Coronary artery (tissue), 2 donors: ENCODE measurements at regions not wholly inside any gene's neighbourhood (a gene's known extent, or its start where the extent isn't known, plus 50 kb on each side); places are given as distances from the start of the nearest gene placed in this dataset.
"Not testable (repeated sequence)": the region's sequence is repeated elsewhere in the genome, so short reads cannot be mapped to it uniquely, and the experiment has no call there.

Experiments
- DNase-seq: peaks from one replicate; pipeline ENCODE4 v3.0.0-alpha.2; 2017; ENCODE audit warnings: low spot score
- H3K27ac ChIP-seq, 2 donors: fragments of 200-600 bp; sonication (generic); one replicate each; pipeline ENCODE4 v1.5.1; 2016 to 2019
- H3K4me3 ChIP-seq: fragments of 200-600 bp; sonication (generic); 2 replicates; pipeline ENCODE4 v1.5.1; 2016; ENCODE audit warnings: mild to moderate bottlenecking, moderate library complexity
- TF ChIP-seq, protein P1 (sequence below): fragments of 200-600 bp; sonication (generic); IDR thresholded peaks from one replicate; pipeline ENCODE4 v1.5.1; 2019; ENCODE audit warnings: antibody characterized with exemption

- H3K4me3 ChIP-seq, result no peak overlapping the region
- no peak overlapping the region for H3K27ac ChIP-seq
- TF ChIP-seq, protein P1, sequence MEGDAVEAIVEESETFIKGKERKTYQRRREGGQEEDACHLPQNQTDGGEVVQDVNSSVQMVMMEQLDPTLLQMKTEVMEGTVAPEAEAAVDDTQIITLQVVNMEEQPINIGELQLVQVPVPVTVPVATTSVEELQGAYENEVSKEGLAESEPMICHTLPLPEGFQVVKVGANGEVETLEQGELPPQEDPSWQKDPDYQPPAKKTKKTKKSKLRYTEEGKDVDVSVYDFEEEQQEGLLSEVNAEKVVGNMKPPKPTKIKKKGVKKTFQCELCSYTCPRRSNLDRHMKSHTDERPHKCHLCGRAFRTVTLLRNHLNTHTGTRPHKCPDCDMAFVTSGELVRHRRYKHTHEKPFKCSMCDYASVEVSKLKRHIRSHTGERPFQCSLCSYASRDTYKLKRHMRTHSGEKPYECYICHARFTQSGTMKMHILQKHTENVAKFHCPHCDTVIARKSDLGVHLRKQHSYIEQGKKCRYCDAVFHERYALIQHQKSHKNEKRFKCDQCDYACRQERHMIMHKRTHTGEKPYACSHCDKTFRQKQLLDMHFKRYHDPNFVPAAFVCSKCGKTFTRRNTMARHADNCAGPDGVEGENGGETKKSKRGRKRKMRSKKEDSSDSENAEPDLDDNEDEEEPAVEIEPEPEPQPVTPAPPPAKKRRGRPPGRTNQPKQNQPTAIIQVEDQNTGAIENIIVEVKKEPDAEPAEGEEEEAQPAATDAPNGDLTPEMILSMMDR, result no peak
- no peak for DNase-seq
Measured at GRCh38 chr6:114634016-114634415, 291.2 kb upstream of the HS3ST5 start.

DNA sequence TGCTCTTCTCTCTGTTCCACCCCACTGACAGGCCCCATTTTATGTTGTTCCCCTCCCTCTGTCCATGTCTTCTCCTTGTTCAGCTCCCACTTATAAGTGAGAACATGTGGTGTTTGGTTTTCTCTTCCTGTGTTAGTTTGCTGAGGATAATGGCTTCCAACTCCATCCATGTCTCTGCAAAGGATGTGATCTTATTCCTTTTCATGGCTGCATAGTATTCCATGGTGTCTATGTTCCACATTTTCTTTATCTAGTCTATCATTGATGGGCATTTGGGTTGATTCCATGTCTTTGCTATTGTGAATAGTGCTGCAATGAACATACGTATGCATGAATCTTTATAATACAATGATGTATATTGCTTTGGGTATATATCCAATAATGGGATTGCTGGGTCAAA lies 283.4 kb upstream of the HS3ST5 start:
- not testable (repeated sequence) for DNase-seq, H3K4me3 ChIP-seq, H3K27ac ChIP-seq

GRCh38 chr6:114619621-114620200 lies 276.9 kb upstream of the HS3ST5 start:
- Histone ChIP-seq H3K4me3 (no peak overlapping the region), H3K27ac (no peak overlapping the region)
- TF ChIP-seq, protein P1, result no peak
- DNase-seq, result no peak

DNA sequence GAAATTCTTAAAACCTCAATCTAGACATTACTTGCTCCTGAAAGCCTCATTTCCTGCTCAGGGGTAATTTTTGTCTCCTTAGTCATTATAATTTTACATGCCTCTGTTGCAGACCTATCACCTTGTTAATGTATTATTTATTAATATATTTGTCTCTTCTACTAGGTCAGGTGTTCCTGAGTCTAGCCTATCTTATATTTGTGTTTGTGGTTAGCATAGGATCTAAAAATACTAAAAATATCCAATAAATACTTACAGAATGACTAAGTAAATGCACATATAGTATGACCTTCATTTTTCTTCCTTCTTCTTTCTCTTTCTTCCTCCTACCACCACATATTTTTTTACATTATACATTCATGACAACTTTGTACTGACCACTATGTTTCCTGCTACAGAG lies 268.9 kb upstream of the HS3ST5 start:
- Histone ChIP-seq H3K27ac (no peak overlapping the region), H3K4me3 (no peak overlapping the region)
- TF ChIP-seq, protein P1, result no peak
- DNase-seq, result no peak

- no peak overlapping the region for H3K4me3 ChIP-seq
- no peak for DNase-seq
- TF ChIP-seq, protein P1, result no peak
- H3K27ac ChIP-seq, result no peak overlapping the region
Measured at GRCh38 chr6:114608091-114608490, 265.3 kb upstream of the HS3ST5 start.

- DNase-seq, result no peak
- no peak overlapping the region for H3K27ac ChIP-seq
- TF ChIP-seq, protein P1, result no peak
- H3K4me3 ChIP-seq, result no peak overlapping the region
Measured at GRCh38 chr6:114605656-114606055, 262.8 kb upstream of the HS3ST5 start.

- Histone ChIP-seq H3K4me3 (no peak overlapping the region), H3K27ac (no peak overlapping the region)
- DNase-seq, result no peak
- TF ChIP-seq, protein P1, result no peak
Measured at GRCh38 chr6:114600381-114600780, 257.6 kb upstream of the HS3ST5 start.

DNA sequence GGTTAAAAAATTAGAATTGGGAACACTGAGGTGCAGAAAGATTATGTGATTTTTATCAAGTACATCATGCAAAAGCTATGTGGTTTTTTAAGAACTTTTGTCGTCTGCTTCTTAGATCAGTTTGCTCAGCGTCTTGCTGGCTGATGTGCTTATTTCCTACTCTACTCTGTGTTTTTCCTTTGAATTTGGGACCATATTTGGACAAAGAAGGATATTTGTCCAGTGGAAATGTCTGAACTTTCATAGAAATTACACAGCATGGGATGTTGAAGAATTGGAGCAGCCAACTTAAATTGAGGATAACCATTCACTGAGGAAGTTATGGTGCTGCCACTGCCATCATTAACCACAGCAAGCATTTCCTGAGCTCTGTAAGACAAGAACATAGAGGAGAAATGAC lies 252.8 kb upstream of the HS3ST5 start:
- TF ChIP-seq, protein P1, result no peak
- no peak for DNase-seq
- H3K27ac ChIP-seq, result no peak overlapping the region
- no peak overlapping the region for H3K4me3 ChIP-seq
